ENCODE measurements at regions not wholly inside any gene's neighbourhood (a gene's known extent, or its start where the extent isn't known, plus 50 kb on each side); places are given as distances from the start of the nearest gene placed in this dataset.

- TF ChIP-seq GATA3 (IDR thresholded peaks at IDR 0.05; ENCODE audit: low read depth, low read length) (no peak), GATA2 (IDR thresholded peaks at IDR 0.05; ENCODE audit: low read depth, low read length) (no peak)
Observed at GRCh38 chr16:51875834-51876600, 670.9 kb downstream of the TOX3 start.

GRCh38 chr16:51872524-51872923 is 674.4 kb downstream of the TOX3 start:
- no peak for TF ChIP-seq GATA3 (IDR thresholded peaks at IDR 0.05; ENCODE audit: low read depth, low read length)
- TF ChIP-seq GATA2 (IDR thresholded peaks at IDR 0.05; ENCODE audit: low read depth, low read length) = no peak

GRCh38 chr16:51870296-51870854 is 676.6 kb downstream of the TOX3 start:
- no peak for TF ChIP-seq GATA2 (IDR thresholded peaks at IDR 0.05; ENCODE audit: low read depth, low read length)
- no peak for TF ChIP-seq GATA3 (IDR thresholded peaks at IDR 0.05; ENCODE audit: low read depth, low read length)

- TF ChIP-seq GATA3 (IDR thresholded peaks at IDR 0.05; ENCODE audit: low read depth, low read length) = no peak
- no peak for TF ChIP-seq GATA2 (IDR thresholded peaks at IDR 0.05; ENCODE audit: low read depth, low read length)
Observed at GRCh38 chr16:51869176-51869575, 677.8 kb downstream of the TOX3 start.

GRCh38 chr16:51868631-51869030 is 678.3 kb downstream of the TOX3 start:
- TF ChIP-seq GATA2 (IDR thresholded peaks at IDR 0.05; ENCODE audit: low read depth, low read length) (no peak), GATA3 (IDR thresholded peaks at IDR 0.05; ENCODE audit: low read depth, low read length) (no peak)

- no peak for TF ChIP-seq GATA3 (IDR thresholded peaks at IDR 0.05; ENCODE audit: low read depth, low read length)
- TF ChIP-seq GATA2 (IDR thresholded peaks at IDR 0.05; ENCODE audit: low read depth, low read length) = no peak
Observed at GRCh38 chr16:51867386-51868065, 679.4 kb downstream of the TOX3 start.

GRCh38 chr16:51864575-51864974 is 682.4 kb downstream of the TOX3 start:
- no peak for TF ChIP-seq GATA3 (IDR thresholded peaks at IDR 0.05; ENCODE audit: low read depth, low read length)
- TF ChIP-seq GATA2 (IDR thresholded peaks at IDR 0.05; ENCODE audit: low read depth, low read length) = no peak

GRCh38 chr16:51854401-51854951 is 692.5 kb downstream of the TOX3 start:
- no peak for TF ChIP-seq GATA3 (IDR thresholded peaks at IDR 0.05; ENCODE audit: low read depth, low read length)
- TF ChIP-seq GATA2 (IDR thresholded peaks at IDR 0.05; ENCODE audit: low read depth, low read length) = no peak

- TF ChIP-seq GATA2 (IDR thresholded peaks at IDR 0.05; ENCODE audit: low read depth, low read length) (no peak), GATA3 (IDR thresholded peaks at IDR 0.05; ENCODE audit: low read depth, low read length) (no peak)
Observed at GRCh38 chr16:51853586-51853985, 693.4 kb downstream of the TOX3 start.

- TF ChIP-seq GATA2 (IDR thresholded peaks at IDR 0.05; ENCODE audit: low read depth, low read length) (no peak), GATA3 (IDR thresholded peaks at IDR 0.05; ENCODE audit: low read depth, low read length) (no peak)
Observed at GRCh38 chr16:51852892-51853291, 694.1 kb downstream of the TOX3 start.

- no peak for TF ChIP-seq GATA3 (IDR thresholded peaks at IDR 0.05; ENCODE audit: low read depth, low read length)
Observed at GRCh38 chr16:51851111-51851510, 695.8 kb downstream of the TOX3 start.

GRCh38 chr16:51849715-51850114 is 697.2 kb downstream of the TOX3 start:
- no peak for TF ChIP-seq GATA2 (IDR thresholded peaks at IDR 0.05; ENCODE audit: low read depth, low read length)
- no peak for TF ChIP-seq GATA3 (IDR thresholded peaks at IDR 0.05; ENCODE audit: low read depth, low read length)

GRCh38 chr16:51845586-51846305 is 694.7 kb upstream of the SALL1 start:
- TF ChIP-seq GATA2 (IDR thresholded peaks at IDR 0.05; ENCODE audit: low read depth, low read length) (no peak), GATA3 (IDR thresholded peaks at IDR 0.05; ENCODE audit: low read depth, low read length) (no peak)

Measured in SH-SY5Y (cell line).